ENCODE measurements at regions not wholly inside any gene's neighbourhood (a gene's known extent, or its start where the extent isn't known, plus 50 kb on each side); places are given as distances from the start of the nearest gene placed in this dataset.
A peak's percentile ranks its signal among the peaks of the same experiment; 100 is the strongest.

DNA sequence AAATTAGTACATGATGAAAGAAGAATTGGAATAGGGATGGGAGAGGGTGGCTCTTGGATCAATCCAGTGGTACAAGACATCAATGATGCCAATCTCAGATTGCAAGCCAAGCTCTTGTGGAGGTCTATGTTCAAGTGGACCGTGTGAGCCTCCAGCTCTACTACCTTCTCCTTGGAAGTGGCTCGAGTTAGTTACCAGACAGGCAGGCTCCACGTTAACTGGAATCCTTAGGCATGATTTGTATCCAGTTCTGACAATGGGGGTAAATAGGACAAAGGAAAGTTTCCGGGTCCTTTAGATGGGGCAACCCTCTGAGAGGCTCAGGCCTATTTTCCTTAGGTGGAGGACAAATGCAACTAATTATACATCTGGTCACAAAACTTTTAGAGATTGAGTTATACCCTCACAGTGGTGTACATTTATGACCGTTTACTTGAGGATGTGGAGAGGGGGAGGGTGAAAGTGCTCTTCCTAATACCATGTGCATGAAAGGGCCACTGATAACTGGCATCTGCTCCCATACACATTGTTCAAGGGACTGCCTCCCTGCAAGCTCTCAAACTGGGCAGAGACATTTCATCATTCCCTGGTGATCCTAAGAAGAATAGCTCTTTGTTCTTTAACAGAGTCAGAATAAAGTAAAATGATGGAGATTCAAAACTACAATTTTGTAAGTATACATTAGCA lies 180.2 kb downstream of the SOCS6 start:
- TF ChIP-seq, protein P1, sequence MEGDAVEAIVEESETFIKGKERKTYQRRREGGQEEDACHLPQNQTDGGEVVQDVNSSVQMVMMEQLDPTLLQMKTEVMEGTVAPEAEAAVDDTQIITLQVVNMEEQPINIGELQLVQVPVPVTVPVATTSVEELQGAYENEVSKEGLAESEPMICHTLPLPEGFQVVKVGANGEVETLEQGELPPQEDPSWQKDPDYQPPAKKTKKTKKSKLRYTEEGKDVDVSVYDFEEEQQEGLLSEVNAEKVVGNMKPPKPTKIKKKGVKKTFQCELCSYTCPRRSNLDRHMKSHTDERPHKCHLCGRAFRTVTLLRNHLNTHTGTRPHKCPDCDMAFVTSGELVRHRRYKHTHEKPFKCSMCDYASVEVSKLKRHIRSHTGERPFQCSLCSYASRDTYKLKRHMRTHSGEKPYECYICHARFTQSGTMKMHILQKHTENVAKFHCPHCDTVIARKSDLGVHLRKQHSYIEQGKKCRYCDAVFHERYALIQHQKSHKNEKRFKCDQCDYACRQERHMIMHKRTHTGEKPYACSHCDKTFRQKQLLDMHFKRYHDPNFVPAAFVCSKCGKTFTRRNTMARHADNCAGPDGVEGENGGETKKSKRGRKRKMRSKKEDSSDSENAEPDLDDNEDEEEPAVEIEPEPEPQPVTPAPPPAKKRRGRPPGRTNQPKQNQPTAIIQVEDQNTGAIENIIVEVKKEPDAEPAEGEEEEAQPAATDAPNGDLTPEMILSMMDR (IDR thresholded peaks at IDR 0.05): no peak
- TF ChIP-seq EP300 (IDR thresholded peaks at IDR 0.05) (no peak), POLR2A (IDR thresholded peaks at IDR 0.05) (no peak)
- DNase-seq (ENCODE audit: low spot score in 2 of 2): no peak
- H3K4me1 ChIP-seq: peaks cover 0 to 6% (median 0%) of the 10 kb centered on the region in 4 donors
- H3K9me3 ChIP-seq: no peaks in the 10 kb centered on the region
- no peak overlapping the region for H3K27ac ChIP-seq
- no peaks in the 10 kb centered on the region for H3K36me3 ChIP-seq
- WGBS, 2 donors: 56 to 66% methylated on average over 5 of the region's 5 CpGs
- no peak overlapping the region for H3K4me3 ChIP-seq
- H3K27me3 ChIP-seq: no peaks in the 10 kb centered on the region

DNA sequence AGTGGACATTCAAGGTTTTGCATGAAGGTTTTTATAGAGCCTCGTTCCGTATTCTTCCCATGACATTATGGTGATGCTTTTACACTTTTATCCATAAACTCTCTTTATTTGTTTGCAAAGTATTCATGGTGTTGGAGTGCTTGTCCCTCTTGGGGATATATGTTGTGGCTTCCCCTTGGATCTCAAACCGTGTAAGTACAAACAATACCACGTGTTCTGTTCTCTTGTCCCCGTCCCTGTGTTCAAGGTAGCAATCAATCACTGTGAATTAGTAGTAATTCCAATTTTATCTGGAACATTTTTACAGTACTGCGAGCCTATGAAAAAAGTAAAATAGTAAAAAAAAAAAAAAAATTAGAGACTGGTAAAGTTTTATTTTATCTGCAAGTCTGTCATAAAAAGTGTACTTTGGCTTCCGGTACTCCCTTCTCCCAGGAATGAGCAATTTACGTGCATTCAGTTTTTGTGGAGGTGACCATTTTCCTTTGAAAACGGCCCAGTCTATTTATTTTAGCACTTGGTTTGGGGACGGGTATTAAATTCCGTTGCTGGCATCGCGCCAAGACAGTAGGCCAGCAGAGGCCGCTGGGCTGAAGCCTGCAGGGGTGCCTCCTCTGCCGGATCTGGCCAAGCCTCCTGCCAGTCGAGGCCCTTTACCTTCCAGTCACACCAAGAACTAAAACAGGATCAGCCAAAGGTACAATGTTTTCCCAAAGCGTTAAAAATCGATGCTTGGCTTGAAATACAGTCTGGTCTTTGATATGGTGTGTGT lies 175.7 kb downstream of the SOCS6 start:
- peak; percentile 64 to 80 for DNase-seq (ENCODE audit: low spot score in 2 of 2)
- WGBS, 2 donors: 17 to 23% methylated on average over 18 of the region's 18 CpGs
- H3K4me1 ChIP-seq: peaks cover 0 to 6% (median 0%) of the 10 kb centered on the region in 4 donors
- no peaks in the 10 kb centered on the region for H3K27me3 ChIP-seq
- no peak for TF ChIP-seq POLR2A (IDR thresholded peaks at IDR 0.05)
- TF ChIP-seq, protein P1 (IDR thresholded peaks at IDR 0.05): peak; percentile 4 to 38 (median 21)
- H3K4me3 ChIP-seq: peak overlapping the region in 3 of 4 donors; percentile 13 to 38 (median 25)
- peak overlapping the region in 1 of 4 donors; percentile 5 for H3K27ac ChIP-seq
- H3K36me3 ChIP-seq: no peaks in the 10 kb centered on the region
- no peaks in the 10 kb centered on the region for H3K9me3 ChIP-seq

DNA sequence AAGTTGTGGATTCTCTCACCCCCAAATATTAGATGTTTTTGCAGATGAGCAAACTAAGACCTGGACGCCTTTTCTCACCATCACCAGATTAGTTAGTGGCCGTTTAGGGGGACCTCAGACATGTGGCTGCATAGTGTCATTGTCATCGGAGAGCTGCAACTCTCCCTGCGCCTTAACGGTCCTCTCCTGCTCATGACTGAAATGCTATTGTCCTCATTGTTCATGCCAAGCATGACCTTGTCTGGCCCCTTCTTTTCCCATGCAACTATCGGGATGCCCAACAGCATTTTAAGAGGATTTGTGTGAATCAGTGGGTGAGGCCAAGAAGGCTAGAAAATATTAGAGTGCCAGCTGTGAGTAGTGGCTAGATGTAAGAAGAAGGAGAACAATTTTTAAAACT lies 174.2 kb downstream of the SOCS6 start:
- no peaks in the 10 kb centered on the region for H3K36me3 ChIP-seq
- no peak for DNase-seq (ENCODE audit: low spot score in 2 of 2)
- H3K27ac ChIP-seq: no peak overlapping the region
- TF ChIP-seq, protein P1 (IDR thresholded peaks at IDR 0.05): no peak
- TF ChIP-seq POLR2A (IDR thresholded peaks at IDR 0.05) (no peak), EP300 (IDR thresholded peaks at IDR 0.05) (no peak)
- no peaks in the 10 kb centered on the region for H3K9me3 ChIP-seq
- 65 to 72% methylated on average over 6 of the region's 6 CpGs for WGBS, 2 donors
- H3K4me1 ChIP-seq: peaks cover 0 to 6% (median 0%) of the 10 kb centered on the region in 4 donors
- no peaks in the 10 kb centered on the region for H3K27me3 ChIP-seq
- no peak overlapping the region for H3K4me3 ChIP-seq

DNA sequence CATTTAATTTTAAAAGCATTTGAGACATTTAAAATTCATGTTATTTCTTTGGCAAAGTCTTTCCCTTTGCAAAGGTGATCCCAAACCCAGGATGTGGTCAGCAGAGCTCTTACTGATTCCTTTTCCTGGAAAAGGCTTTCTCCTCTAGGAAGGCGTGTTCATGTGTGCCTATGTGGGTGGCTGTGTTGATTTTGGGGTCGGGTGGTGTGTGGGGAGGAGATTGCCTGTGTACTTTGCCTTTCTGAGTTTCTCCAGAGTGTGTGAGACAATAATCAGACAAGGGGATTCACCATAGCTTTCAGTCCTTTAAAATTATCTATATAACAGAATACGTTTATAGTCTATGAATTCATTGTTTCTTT lies 173.2 kb downstream of the SOCS6 start:
- Histone ChIP-seq H3K4me3 (no peak overlapping the region), H3K4me1 (peaks cover 0 to 6% (median 0%) of the 10 kb centered on the region in 4 donors), H3K36me3 (no peaks in the 10 kb centered on the region), H3K27ac (no peak overlapping the region), H3K9me3 (no peaks in the 10 kb centered on the region), H3K27me3 (no peaks in the 10 kb centered on the region)
- WGBS, 2 donors: 38 to 54% methylated on average over 3 of the region's 3 CpGs
- TF ChIP-seq, protein P1 (IDR thresholded peaks at IDR 0.05): no peak
- no peak for TF ChIP-seq EP300 (IDR thresholded peaks at IDR 0.05)
- TF ChIP-seq POLR2A (IDR thresholded peaks at IDR 0.05): no peak
- DNase-seq (ENCODE audit: low spot score in 2 of 2): no peak

All from tibial nerve (tissue), 4 donors.